ENCODE measurements at regions not wholly inside any gene's neighbourhood (a gene's known extent, or its start where the extent isn't known, plus 50 kb on each side); places are given as distances from the start of the nearest gene placed in this dataset.

GRCh38 chr7:42858570-42858969, 53.3 kb downstream of the C7orf25 start:
- CTCF ChIA-PET, result no interaction called here
- POLR2A ChIA-PET, result no interaction called here

GRCh38 chr7:42856605-42856987, 55.3 kb downstream of the C7orf25 start:
- CTCF ChIA-PET, result no interaction called here
- POLR2A ChIA-PET, result no interaction called here

- POLR2A ChIA-PET, result no interaction called here
- CTCF ChIA-PET, result no interaction called here
Observed at GRCh38 chr7:42854571-42855118, 57.2 kb downstream of the C7orf25 start.

- ChIA-PET POLR2A (no interaction called here), CTCF (interaction anchor here (0.5 kb wide), 1 partner anchor 987 kb away, joined by 3 read pairs; no protein-coding TSS in a partner anchor)
Observed at GRCh38 chr7:42852531-42852930, 59.3 kb downstream of the C7orf25 start.

GRCh38 chr7:42843205-42843800, 68.6 kb downstream of the C7orf25 start:
- CTCF ChIA-PET, result interaction anchor here (0.9 kb wide), 1 partner anchor 27 kb away, joined by 6 read pairs; no protein-coding TSS in a partner anchor
- POLR2A ChIA-PET, result no interaction called here

GRCh38 chr7:42834676-42835075, 77.2 kb downstream of the C7orf25 start:
- POLR2A ChIA-PET, result no interaction called here
- CTCF ChIA-PET, result no interaction called here

- ChIA-PET CTCF (no interaction called here), POLR2A (no interaction called here)
Observed at GRCh38 chr7:42833411-42833810, 78.5 kb downstream of the C7orf25 start.

- POLR2A ChIA-PET, result no interaction called here
- CTCF ChIA-PET, result no interaction called here
Observed at GRCh38 chr7:42832667-42833066, 79.2 kb downstream of the C7orf25 start.

- CTCF ChIA-PET, result no interaction called here
- POLR2A ChIA-PET, result no interaction called here
Observed at GRCh38 chr7:42831718-42832522, 80.0 kb downstream of the C7orf25 start.

- POLR2A ChIA-PET, result interaction anchor here (0.7 kb wide), 1 partner anchor 1576 kb away, joined by 4 read pairs; no protein-coding TSS in a partner anchor
- CTCF ChIA-PET, result no interaction called here
Observed at GRCh38 chr7:42831006-42831717, 80.7 kb downstream of the C7orf25 start.

- CTCF ChIA-PET, result no interaction called here
- POLR2A ChIA-PET, result no interaction called here
Observed at GRCh38 chr7:42812779-42813178, 99.1 kb downstream of the C7orf25 start.

- ChIA-PET CTCF (no interaction called here), POLR2A (no interaction called here)
Observed at GRCh38 chr7:42805601-42806000, 106.3 kb downstream of the C7orf25 start.

- POLR2A ChIA-PET, result no interaction called here
- CTCF ChIA-PET, result no interaction called here
Observed at GRCh38 chr7:42794673-42795072, 117.2 kb downstream of the C7orf25 start.

GRCh38 chr7:42792841-42793240, 119.0 kb downstream of the C7orf25 start:
- ChIA-PET POLR2A (no interaction called here), CTCF (no interaction called here)

GRCh38 chr7:42790196-42790595, 121.7 kb downstream of the C7orf25 start:
- ChIA-PET POLR2A (no interaction called here), CTCF (no interaction called here)

GRCh38 chr7:42774436-42774835, 137.4 kb downstream of the C7orf25 start:
- CTCF ChIA-PET, result no interaction called here
- POLR2A ChIA-PET, result no interaction called here

- CTCF ChIA-PET, result no interaction called here
Observed at GRCh38 chr7:42770114-42770513, 141.8 kb downstream of the C7orf25 start.

GRCh38 chr7:42768045-42768444, 143.8 kb downstream of the C7orf25 start:
- ChIA-PET CTCF (no interaction called here), POLR2A (no interaction called here)

More at GRCh38 chr7:42770114-42770513, 141.8 kb downstream of the C7orf25 start:
- POLR2A ChIA-PET, result no interaction called here

GRCh38 chr7:42766782-42767423, 145.0 kb downstream of the C7orf25 start:
- ChIA-PET CTCF (no interaction called here), POLR2A (no interaction called here)

GRCh38 chr7:42765931-42766330, 145.9 kb downstream of the C7orf25 start:
- CTCF ChIA-PET, result no interaction called here
- POLR2A ChIA-PET, result no interaction called here

All from activated CD8-positive, alpha-beta memory T cell treated with anti-CD3 and anti-CD28 coated beads for 36 hours (primary cell).